ENCODE measurements at regions not wholly inside any gene's neighbourhood (a gene's known extent, or its start where the extent isn't known, plus 50 kb on each side); places are given as distances from the start of the nearest gene placed in this dataset.
A peak's percentile ranks its signal among the peaks of the same experiment; 100 is the strongest.

GRCh38 chr7:130891254-130892094 lies 157.5 kb upstream of the KLF14 start:
- Histone ChIP-seq H3K4me1 (ENCODE audit: control insufficient read depth, insufficient read depth, low read length) (peaks cover 19% of the 10 kb centered on the region), H3K4me3 (ENCODE audit: low read length) (no peak overlapping the region), H3K27me3 (ENCODE audit: control insufficient read depth, insufficient read depth) (no peaks in the 10 kb centered on the region), H3K27ac (ENCODE audit: low read length) (peak overlapping the region; percentile 92), H3K9me3 (ENCODE audit: control insufficient read depth, low read length) (no peaks in the 10 kb centered on the region)
- peak; percentile 72 to 86 (median 74) for DNase-seq
- 45% methylated on average over 13 of the region's 15 CpGs for WGBS
- peak; percentile 78 to 79 for ATAC-seq
- intact Hi-C loops (cut with DNase I): loop anchor here (10.0 kb wide), 3 partner anchors 113 to 153 kb away; no protein-coding TSS in a partner anchor

- intact Hi-C loops (cut with DNase I): loop anchor here (10.0 kb wide), 3 partner anchors 111 to 151 kb away; no protein-coding TSS in a partner anchor
- Histone ChIP-seq H3K27me3 (ENCODE audit: control insufficient read depth, insufficient read depth) (no peaks in the 10 kb centered on the region), H3K4me3 (ENCODE audit: low read length) (no peak overlapping the region), H3K4me1 (ENCODE audit: control insufficient read depth, insufficient read depth, low read length) (peaks cover 8% of the 10 kb centered on the region), H3K9me3 (ENCODE audit: control insufficient read depth, low read length) (no peaks in the 10 kb centered on the region), H3K27ac (ENCODE audit: low read length) (peak overlapping the region; percentile 10)
- DNase-seq: no peak
- WGBS: 51% methylated on average over 7 of the region's 7 CpGs
- ATAC-seq: peak; percentile 17 to 41
These were observed 159.5 kb upstream of the KLF14 start for GRCh38 chr7:130893441-130893894.

- H3K4me3 ChIP-seq (ENCODE audit: low read length): no peak overlapping the region
- intact Hi-C loops (cut with DNase I): loop anchor here (10.0 kb wide), 3 partner anchors 110 to 150 kb away; no protein-coding TSS in a partner anchor
- H3K27me3 ChIP-seq (ENCODE audit: control insufficient read depth, insufficient read depth): no peaks in the 10 kb centered on the region
- H3K9me3 ChIP-seq (ENCODE audit: control insufficient read depth, low read length): no peaks in the 10 kb centered on the region
- peaks cover 9% of the 10 kb centered on the region for H3K4me1 ChIP-seq (ENCODE audit: control insufficient read depth, insufficient read depth, low read length)
- DNase-seq: peak; percentile 62 to 77 (median 76)
- 68% methylated on average over 14 of the region's 14 CpGs for WGBS
- H3K27ac ChIP-seq (ENCODE audit: low read length): peak overlapping the region; percentile 23
- peak; percentile 24 to 32 for ATAC-seq
These were observed 160.3 kb upstream of the KLF14 start for GRCh38 chr7:130894146-130894908.

- H3K4me3 ChIP-seq (ENCODE audit: low read length): no peak overlapping the region
- ATAC-seq: no peak
These were observed 161.1 kb upstream of the KLF14 start for GRCh38 chr7:130894909-130895750.

GRCh38 chr7:130896051-130896881 lies 162.3 kb upstream of the KLF14 start:
- no peaks in the 10 kb centered on the region for H3K27me3 ChIP-seq (ENCODE audit: control insufficient read depth, insufficient read depth)
- ATAC-seq (no peak), DNase-seq (no peak)
- no peaks in the 10 kb centered on the region for H3K9me3 ChIP-seq (ENCODE audit: control insufficient read depth, low read length)
- no peak overlapping the region for H3K27ac ChIP-seq (ENCODE audit: low read length)
- peaks cover 4% of the 10 kb centered on the region for H3K4me1 ChIP-seq (ENCODE audit: control insufficient read depth, insufficient read depth, low read length)
- WGBS: 76% methylated on average over 13 of the region's 13 CpGs
- no peak overlapping the region for H3K4me3 ChIP-seq (ENCODE audit: low read length)
- intact Hi-C loops (cut with DNase I): loop anchor here (5.0 to 10.0 kb wide), 4 partner anchors 109 to 149 kb away; no protein-coding TSS in a partner anchor

More at GRCh38 chr7:130894909-130895750, 161.1 kb upstream of the KLF14 start:
- Histone ChIP-seq H3K4me1 (ENCODE audit: control insufficient read depth, insufficient read depth, low read length) (peaks cover 9% of the 10 kb centered on the region), H3K27ac (ENCODE audit: low read length) (peak overlapping the region; percentile 56), H3K9me3 (ENCODE audit: control insufficient read depth, low read length) (no peaks in the 10 kb centered on the region), H3K27me3 (ENCODE audit: control insufficient read depth, insufficient read depth) (no peaks in the 10 kb centered on the region)
- 72% methylated on average over 20 of the region's 20 CpGs for WGBS
- DNase-seq: no peak
- intact Hi-C loops (cut with DNase I): loop anchor here (5.0 to 10.0 kb wide), 4 partner anchors 110 to 150 kb away; no protein-coding TSS in a partner anchor

GRCh38 chr7:130896898-130897514 lies 163.0 kb upstream of the KLF14 start:
- Histone ChIP-seq H3K9me3 (ENCODE audit: control insufficient read depth, low read length) (no peaks in the 10 kb centered on the region), H3K4me1 (ENCODE audit: control insufficient read depth, insufficient read depth, low read length) (peaks cover 8% of the 10 kb centered on the region), H3K27me3 (ENCODE audit: control insufficient read depth, insufficient read depth) (no peaks in the 10 kb centered on the region), H3K27ac (ENCODE audit: low read length) (no peak overlapping the region), H3K4me3 (ENCODE audit: low read length) (no peak overlapping the region)
- intact Hi-C loops (cut with DNase I): loop anchor here (5.0 to 10.0 kb wide), 4 partner anchors 108 to 148 kb away; no protein-coding TSS in a partner anchor
- ATAC-seq: peak; percentile 69 to 74
- WGBS: 39% methylated on average over 22 of the region's 22 CpGs
- DNase-seq: peak; percentile 84 to 87 (median 87)

GRCh38 chr7:130897515-130898419 lies 163.8 kb upstream of the KLF14 start:
- intact Hi-C loops (cut with DNase I): loop anchor here (5.0 to 10.0 kb wide), 4 partner anchors 107 to 147 kb away; no protein-coding TSS in a partner anchor
- Histone ChIP-seq H3K9me3 (ENCODE audit: control insufficient read depth, low read length) (no peaks in the 10 kb centered on the region), H3K4me3 (ENCODE audit: low read length) (no peak overlapping the region), H3K4me1 (ENCODE audit: control insufficient read depth, insufficient read depth, low read length) (peaks cover 12% of the 10 kb centered on the region), H3K27ac (ENCODE audit: low read length) (peak overlapping the region; percentile 5), H3K27me3 (ENCODE audit: control insufficient read depth, insufficient read depth) (no peaks in the 10 kb centered on the region)
- WGBS: 85% methylated on average over 24 of the region's 24 CpGs
- DNase-seq: peak in 1 of 3 donors; percentile 54
- ATAC-seq: no peak

- no peak for DNase-seq
- peaks cover 14% of the 10 kb centered on the region for H3K4me1 ChIP-seq (ENCODE audit: control insufficient read depth, insufficient read depth, low read length)
- ATAC-seq: no peak
- no peaks in the 10 kb centered on the region for H3K27me3 ChIP-seq (ENCODE audit: control insufficient read depth, insufficient read depth)
- H3K4me3 ChIP-seq (ENCODE audit: low read length): no peak overlapping the region
- no peaks in the 10 kb centered on the region for H3K9me3 ChIP-seq (ENCODE audit: control insufficient read depth, low read length)
- intact Hi-C loops (cut with DNase I): loop anchor here (5.0 to 10.0 kb wide), 4 partner anchors 106 to 146 kb away; no protein-coding TSS in a partner anchor
- H3K27ac ChIP-seq (ENCODE audit: low read length): no peak overlapping the region
- 83% methylated on average over 11 of the region's 11 CpGs for WGBS
These were observed 165.1 kb upstream of the KLF14 start for GRCh38 chr7:130899071-130899560.
